ENCODE measurements at regions not wholly inside any gene's neighbourhood (a gene's known extent, or its start where the extent isn't known, plus 50 kb on each side); places are given as distances from the start of the nearest gene placed in this dataset.

GRCh38 chr1:229095325-229095724, 175.6 kb upstream of the RAB4A start:
- no peaks in the 10 kb centered on the region for H3K9me3 Mint-ChIP-seq
- H3K27ac Mint-ChIP-seq: peak overlapping the region; percentile 98
- no peaks in the 10 kb centered on the region for H3K36me3 Mint-ChIP-seq
- no peak for DNase-seq (ENCODE audit: extremely low spot score, unreplicated experiment)
- peaks cover 46% of the 10 kb centered on the region for H3K4me1 Mint-ChIP-seq (ENCODE audit: unreplicated experiment)
- peak overlapping the region; percentile 3 for H3K4me3 Mint-ChIP-seq
- H3K27me3 Mint-ChIP-seq: no peaks in the 10 kb centered on the region
- TF ChIP-seq, protein P1, sequence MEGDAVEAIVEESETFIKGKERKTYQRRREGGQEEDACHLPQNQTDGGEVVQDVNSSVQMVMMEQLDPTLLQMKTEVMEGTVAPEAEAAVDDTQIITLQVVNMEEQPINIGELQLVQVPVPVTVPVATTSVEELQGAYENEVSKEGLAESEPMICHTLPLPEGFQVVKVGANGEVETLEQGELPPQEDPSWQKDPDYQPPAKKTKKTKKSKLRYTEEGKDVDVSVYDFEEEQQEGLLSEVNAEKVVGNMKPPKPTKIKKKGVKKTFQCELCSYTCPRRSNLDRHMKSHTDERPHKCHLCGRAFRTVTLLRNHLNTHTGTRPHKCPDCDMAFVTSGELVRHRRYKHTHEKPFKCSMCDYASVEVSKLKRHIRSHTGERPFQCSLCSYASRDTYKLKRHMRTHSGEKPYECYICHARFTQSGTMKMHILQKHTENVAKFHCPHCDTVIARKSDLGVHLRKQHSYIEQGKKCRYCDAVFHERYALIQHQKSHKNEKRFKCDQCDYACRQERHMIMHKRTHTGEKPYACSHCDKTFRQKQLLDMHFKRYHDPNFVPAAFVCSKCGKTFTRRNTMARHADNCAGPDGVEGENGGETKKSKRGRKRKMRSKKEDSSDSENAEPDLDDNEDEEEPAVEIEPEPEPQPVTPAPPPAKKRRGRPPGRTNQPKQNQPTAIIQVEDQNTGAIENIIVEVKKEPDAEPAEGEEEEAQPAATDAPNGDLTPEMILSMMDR (conservative IDR thresholded peaks at IDR 0.05): no peak

- H3K27ac Mint-ChIP-seq: peak overlapping the region; percentile 26
- H3K27me3 Mint-ChIP-seq: no peaks in the 10 kb centered on the region
- TF ChIP-seq, protein P1 (conservative IDR thresholded peaks at IDR 0.05): no peak
- H3K4me3 Mint-ChIP-seq: no peak overlapping the region
- peaks cover 53% of the 10 kb centered on the region for H3K4me1 Mint-ChIP-seq (ENCODE audit: unreplicated experiment)
- no peak for DNase-seq (ENCODE audit: extremely low spot score, unreplicated experiment)
- peaks cover 9% of the 10 kb centered on the region for H3K9me3 Mint-ChIP-seq
- no peaks in the 10 kb centered on the region for H3K36me3 Mint-ChIP-seq
Observed at GRCh38 chr1:229097356-229097755, 173.6 kb upstream of the RAB4A start.

GRCh38 chr1:229098361-229098760, 172.6 kb upstream of the RAB4A start:
- Mint-ChIP-seq H3K36me3 (no peaks in the 10 kb centered on the region), H3K27me3 (no peaks in the 10 kb centered on the region), H3K27ac (no peak overlapping the region), H3K4me1 (ENCODE audit: unreplicated experiment) (peaks cover 52% of the 10 kb centered on the region), H3K9me3 (peaks cover 9% of the 10 kb centered on the region), H3K4me3 (no peak overlapping the region)
- TF ChIP-seq, protein P1 (conservative IDR thresholded peaks at IDR 0.05): no peak
- no peak for DNase-seq (ENCODE audit: extremely low spot score, unreplicated experiment)

- H3K9me3 Mint-ChIP-seq: peaks cover 9% of the 10 kb centered on the region
Observed at GRCh38 chr1:229098903-229099578, 171.9 kb upstream of the RAB4A start.

DNA sequence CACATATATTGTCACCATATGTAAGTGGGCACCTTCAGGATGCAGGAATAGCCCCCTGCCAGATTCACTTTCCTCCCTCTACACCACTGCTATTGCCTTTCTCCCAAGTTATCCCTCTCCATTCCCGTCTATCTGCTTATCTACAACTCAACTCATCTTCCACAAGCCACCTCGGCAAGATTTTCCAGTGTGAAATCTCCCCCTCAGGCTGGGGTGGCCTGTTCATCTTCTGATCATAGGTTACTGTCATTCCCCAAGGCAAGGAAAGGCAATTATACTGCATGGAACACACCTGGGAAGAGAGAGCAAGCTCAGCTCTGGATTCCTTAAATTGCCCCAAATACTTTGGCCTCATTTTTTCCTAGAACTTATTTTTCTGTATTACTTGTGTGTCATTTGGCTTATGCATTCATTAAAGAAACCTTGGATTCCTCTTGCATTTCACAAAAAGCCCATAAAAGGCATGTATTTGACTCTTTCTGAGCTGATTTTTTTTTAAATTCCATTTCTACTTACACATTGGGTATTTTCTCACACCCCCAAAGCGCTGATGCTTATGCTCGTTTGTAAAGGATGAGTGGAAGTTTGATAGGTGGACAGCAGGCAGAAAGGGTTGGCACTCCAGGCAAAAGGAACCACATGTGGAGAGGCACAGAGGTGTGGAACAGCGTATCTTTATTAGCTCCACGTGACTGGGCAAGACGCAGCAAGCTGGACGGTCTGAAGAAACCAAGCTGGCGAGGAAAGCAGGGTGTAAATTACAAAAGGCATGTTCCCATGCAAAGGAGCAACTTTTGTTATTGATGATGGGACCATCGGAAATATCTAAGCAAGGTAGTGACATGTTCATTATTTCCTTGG, 169.7 kb upstream of the RAB4A start:
- H3K4me3 Mint-ChIP-seq: no peak overlapping the region
- no peaks in the 10 kb centered on the region for H3K27me3 Mint-ChIP-seq
- H3K36me3 Mint-ChIP-seq: no peaks in the 10 kb centered on the region
- peaks cover 9% of the 10 kb centered on the region for H3K9me3 Mint-ChIP-seq
- DNase-seq (ENCODE audit: extremely low spot score, unreplicated experiment): peak; percentile 22
- H3K27ac Mint-ChIP-seq: peak overlapping the region; percentile 46
- H3K4me1 Mint-ChIP-seq (ENCODE audit: unreplicated experiment): peaks cover 33% of the 10 kb centered on the region
- TF ChIP-seq, protein P1 (conservative IDR thresholded peaks at IDR 0.05): no peak

More at GRCh38 chr1:229098903-229099578, 171.9 kb upstream of the RAB4A start:
- Mint-ChIP-seq H3K36me3 (no peaks in the 10 kb centered on the region), H3K4me1 (ENCODE audit: unreplicated experiment) (peaks cover 45% of the 10 kb centered on the region), H3K4me3 (no peak overlapping the region), H3K27ac (no peak overlapping the region), H3K27me3 (no peaks in the 10 kb centered on the region)
- TF ChIP-seq, protein P1 (conservative IDR thresholded peaks at IDR 0.05): no peak
- no peak for DNase-seq (ENCODE audit: extremely low spot score, unreplicated experiment)

All from type B pancreatic cell (in vitro differentiated cells).